Activated naive CD4-positive, alpha-beta T cell (primary cell): ENCODE measurements at regions not wholly inside any gene's neighbourhood (a gene's known extent, or its start where the extent isn't known, plus 50 kb on each side); places are given as distances from the start of the nearest gene placed in this dataset.
"Not testable (repeated sequence)": the region's sequence is repeated elsewhere in the genome, so short reads cannot be mapped to it uniquely, and the experiment has no call there.

ENCODE experiments used
- DNase-seq, 4 experiments: peaks; one replicate each; lab custom pipeline; 2025; lab: John Stamatoyannopoulos, UW

DNA sequence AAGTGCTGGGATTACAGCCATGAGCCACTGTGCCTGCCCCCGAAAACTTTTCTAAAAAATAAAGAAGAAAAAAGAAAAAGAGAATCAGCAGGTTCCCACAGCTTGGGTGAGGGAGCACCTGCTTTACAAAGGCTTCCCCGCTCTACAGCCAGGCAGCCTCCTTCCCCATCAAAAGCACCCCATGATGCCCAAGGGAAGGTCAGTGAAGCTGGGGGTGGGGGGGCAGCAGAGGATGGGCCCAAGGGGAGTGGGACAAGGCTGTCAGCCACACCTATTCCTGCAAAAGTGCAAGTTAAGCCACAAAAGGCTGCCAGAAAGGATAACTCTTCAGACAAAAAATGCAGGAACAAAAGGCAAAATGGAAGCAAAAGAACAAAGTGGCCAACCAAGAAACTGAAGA lies 72.5 kb downstream of the FAM50B start:
- no peak for DNase-seq

DNA sequence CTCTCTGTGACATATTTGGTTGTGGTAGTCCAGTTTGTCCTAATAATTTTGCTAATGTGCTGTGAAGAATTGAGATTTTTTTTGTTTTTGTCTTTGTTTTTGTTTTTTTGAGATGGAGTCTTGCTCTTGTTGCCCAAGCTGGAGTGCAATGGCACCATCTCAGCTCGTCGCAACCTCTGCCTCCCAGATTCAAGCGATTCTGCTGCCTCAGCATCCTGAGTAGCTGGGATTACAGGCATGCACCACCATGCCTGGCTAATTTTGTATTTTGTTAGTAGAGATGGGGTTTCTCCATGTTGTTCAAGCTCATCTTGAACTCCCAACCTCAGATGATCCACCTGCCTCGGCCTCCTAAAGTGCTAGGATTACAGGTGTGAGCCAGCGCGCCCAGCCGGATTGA lies 73.4 kb downstream of the FAM50B start:
- not testable (repeated sequence) for DNase-seq

GRCh38 chr6:3925223-3926149 lies 76.3 kb downstream of the FAM50B start:
- DNase-seq: not testable (repeated sequence)

DNA sequence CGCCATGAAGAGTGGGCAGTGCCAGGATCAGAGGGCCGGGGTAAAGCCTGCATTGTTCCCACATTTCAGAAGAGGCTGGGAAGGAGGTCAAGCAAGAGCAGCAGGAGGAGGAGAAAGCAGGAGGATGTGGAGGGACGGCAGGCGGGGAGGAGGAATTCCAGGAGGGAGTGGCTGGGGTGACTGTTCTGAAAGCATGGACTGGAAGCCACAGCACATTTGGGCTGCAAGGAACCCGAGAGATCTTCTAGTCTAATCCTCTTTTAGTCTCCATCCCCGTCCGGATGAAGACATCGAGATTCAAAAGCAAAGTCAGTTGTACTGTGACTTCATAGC lies 76.9 kb downstream of the FAM50B start:
- no peak for DNase-seq

DNA sequence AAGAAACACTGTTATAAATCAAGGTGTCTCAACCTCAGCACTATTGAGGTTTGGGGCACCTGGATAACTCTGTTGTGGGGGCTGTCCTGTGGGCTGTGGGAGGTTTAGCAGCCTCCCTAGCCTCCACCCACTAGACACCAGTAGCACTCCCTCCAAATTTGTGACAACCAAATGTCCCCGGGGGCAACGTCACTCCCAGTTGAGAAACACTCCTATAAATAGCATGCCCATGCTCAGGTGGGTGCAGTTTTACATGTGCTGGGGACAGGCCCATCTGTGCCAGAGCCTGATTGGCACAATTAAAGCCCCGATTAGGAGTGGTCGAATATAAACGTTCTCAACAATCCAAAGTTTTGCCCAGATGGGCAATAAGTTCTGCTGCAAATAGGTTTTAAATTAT lies 78.9 kb downstream of the FAM50B start:
- DNase-seq: no peak

- no peak for DNase-seq
Measured at GRCh38 chr6:3929281-3929798, 80.2 kb downstream of the FAM50B start.

- DNase-seq: no peak
Measured at GRCh38 chr6:3937438-3937837, 88.3 kb downstream of the FAM50B start.

DNA sequence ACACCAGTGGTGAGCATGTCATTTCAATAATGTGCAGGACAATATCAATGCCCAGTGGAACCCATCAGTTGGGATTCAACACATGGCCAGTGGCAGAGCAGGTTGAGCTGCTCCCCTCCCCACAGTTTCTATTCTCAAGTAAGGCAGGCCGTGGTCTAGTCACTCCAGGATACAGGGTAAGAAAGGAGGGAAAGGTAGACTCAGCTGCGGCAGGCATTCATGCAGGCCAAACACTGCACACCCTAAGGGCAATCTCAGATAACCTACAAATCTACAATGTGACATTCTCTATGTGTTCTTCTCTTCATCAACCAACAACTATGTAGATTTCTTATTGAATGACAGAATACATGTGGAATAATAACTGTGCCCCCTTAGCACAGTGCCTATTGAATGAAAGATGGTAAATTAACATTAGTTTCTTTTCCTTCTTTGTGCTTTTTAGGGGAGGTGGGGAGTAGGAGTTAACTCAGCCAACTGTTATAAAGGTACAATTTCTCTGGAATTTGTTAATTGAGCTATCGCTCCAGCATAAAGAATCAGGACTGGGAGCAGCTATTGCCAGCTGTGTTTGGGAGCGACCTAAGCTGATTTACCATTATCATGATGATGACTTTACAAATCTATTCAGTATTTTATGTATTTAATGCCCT lies 89.7 kb downstream of the FAM50B start:
- no peak for DNase-seq

GRCh38 chr6:3939368-3939958 lies 90.3 kb downstream of the FAM50B start:
- DNase-seq: no peak

- DNase-seq: no peak
Measured at GRCh38 chr6:3939964-3940363, 90.8 kb downstream of the FAM50B start.

DNA sequence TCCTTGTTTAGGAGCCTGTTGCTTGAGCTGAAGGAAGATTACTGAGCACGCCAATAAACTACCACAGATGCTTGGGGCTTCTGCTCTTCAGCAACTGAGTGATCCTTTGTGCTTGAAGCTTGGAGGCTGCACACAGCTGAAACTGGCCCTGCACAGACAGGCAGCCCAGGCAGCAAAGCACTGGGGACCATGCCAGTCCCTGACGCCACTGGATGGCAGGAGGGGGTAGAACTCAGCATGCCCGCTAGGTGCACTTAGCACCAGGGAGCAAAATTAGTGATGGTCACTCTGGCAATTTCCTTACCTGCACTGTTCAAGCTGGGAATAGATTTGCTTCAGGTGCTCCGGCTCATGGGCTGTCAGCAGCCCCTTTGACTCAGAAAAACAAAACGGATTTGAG lies 91.5 kb downstream of the FAM50B start:
- no peak for DNase-seq

DNA sequence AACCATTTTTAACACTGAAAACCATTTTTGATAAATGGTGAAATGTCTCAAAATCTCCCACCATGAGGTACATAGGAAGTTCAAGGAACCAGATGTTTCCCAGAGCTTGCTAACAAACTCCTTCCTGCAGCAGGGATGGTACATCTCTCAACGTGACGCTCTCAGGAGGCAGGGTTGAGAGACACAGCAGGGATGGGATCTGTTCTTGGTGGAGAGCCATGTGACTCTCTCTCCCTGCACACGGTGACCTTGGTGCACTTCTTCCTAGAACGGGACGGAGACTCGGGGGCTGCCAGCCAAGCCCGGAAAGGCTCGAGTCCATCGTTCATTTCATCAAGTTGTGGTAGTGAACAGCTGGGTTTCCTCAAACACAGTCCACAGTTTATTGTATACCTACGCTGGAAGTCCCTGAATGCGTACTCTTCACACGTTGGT lies 94.2 kb downstream of the FAM50B start:
- DNase-seq: no peak

DNA sequence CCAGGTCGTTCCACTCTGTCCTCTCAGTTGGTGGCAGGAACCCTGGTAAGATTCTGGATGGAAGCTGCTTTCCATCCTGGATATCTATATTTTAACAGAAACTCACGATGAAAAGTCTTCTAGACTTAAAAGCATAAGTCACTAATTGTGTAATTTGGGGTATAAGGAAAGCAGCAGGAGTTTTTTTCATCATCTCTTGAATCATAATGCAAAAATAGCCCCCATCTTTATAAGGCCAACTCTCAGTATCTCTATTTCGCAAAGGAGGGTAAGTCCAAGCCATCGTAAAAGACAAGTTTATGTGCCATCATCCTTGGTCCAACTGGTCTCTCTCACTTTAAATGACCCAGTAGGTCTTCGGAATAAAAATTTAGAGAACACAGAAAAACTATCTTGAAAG lies 95.1 kb downstream of the FAM50B start:
- no peak for DNase-seq

DNA sequence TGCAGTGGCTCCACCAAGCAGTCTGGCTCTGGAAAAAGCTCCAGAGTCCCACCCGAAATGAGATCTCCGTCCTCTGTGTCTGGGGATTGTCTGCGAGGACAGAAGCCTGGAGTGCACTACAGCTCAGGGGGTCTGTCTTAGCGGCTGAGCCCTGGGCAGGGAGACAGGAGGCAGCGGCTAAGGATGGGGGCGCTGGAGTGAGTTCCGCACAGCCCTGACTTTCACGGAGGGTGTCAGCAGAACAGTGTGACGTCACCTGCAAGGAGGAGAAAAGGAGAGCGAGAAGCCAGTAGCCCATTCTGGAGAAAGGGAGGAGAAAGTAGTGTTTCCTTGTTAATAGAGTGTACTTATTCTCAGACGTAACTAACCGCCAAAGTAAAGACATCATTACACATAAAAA lies 97.6 kb downstream of the FAM50B start:
- no peak for DNase-seq

GRCh38 chr6:3948866-3949265 lies 99.7 kb downstream of the FAM50B start:
- DNase-seq: no peak

DNA sequence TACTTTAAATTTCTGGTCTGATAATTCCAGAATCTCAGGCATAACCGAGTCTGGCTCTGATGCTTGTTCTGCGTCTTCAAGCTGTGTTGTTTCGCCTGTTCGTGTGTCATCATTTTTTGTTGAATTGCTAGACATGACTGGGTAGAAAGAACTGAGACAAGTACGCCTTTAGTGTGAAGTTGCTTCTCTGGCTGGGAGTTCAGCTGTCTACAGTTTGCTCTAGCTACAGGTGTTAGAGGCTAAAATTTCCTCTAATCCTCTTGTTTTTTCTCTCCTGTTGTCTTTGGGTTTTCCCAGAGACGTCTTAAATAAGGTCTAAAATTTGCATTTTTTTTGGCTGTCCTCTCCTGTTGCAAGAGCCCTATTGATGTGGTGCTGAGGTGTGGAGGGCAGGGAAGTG lies 100.3 kb downstream of the FAM50B start:
- DNase-seq: no peak

- no peak for DNase-seq
Measured at GRCh38 chr6:3956054-3956453, 106.9 kb downstream of the FAM50B start.

GRCh38 chr6:3957321-3957720 lies 108.1 kb downstream of the FAM50B start:
- DNase-seq: no peak

GRCh38 chr6:3958255-3958654 lies 109.1 kb downstream of the FAM50B start:
- DNase-seq: no peak

- DNase-seq: no peak
Measured at GRCh38 chr6:3959385-3959784, 110.2 kb downstream of the FAM50B start.

- no peak for DNase-seq
Measured at GRCh38 chr6:3960754-3961361, 111.7 kb downstream of the FAM50B start.

DNA sequence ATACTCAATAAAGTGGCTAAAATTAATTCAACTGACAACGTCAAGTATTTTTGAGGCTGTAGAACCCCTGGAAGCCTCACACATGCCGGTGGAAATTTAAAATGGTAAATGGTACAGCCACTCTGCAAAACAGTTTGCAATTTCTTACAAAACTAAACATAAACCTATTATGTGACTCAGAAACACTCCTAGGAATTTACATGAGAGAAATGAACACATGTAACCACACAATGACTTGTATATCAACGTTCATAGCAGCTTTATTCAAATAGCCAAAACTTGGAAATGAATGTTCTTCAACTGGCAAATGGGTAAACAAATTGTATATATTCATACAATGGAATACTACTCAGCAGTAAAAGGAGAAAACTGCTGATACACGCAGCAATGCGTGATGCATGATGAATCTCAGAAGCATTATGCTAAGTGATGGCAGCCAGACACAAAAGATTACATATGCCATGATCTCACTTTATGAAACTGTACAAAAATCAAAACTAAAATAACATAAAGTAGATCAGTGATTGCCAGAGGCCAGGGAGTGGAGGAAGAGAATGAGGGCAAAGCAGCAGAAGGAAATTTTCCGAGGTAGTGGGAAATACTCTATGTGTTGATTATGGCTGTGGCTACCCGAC lies 112.5 kb downstream of the FAM50B start:
- DNase-seq: no peak
